GM13977 (cell line): ENCODE measurements at regions not wholly inside any gene's neighbourhood (a gene's known extent, or its start where the extent isn't known, plus 50 kb on each side); places are given as distances from the start of the nearest gene placed in this dataset.
A peak's percentile ranks its signal among the peaks of the same experiment; 100 is the strongest.
"Not testable (repeated sequence)": the region's sequence is repeated elsewhere in the genome, so short reads cannot be mapped to it uniquely, and the experiment has no call there.

Experiments
- DNase-seq: peaks from one replicate; pipeline ENCODE4 v3.0.0; 2012; ENCODE audit warnings: low spot score
- in situ Hi-C: fragments of 300-500 bp; cut with MboI; formaldehyde crosslinking; loops from one replicate; pipeline ENCODE4 v1.12.0; 2022; ENCODE audit warnings: low sequenced_read_pairs, low pct_unique_long_range_greater_than_20kb, mixed read lengths, inconsistent platforms; ENCODE audit not compliant: unreplicated experiment
- TF ChIP-seq, protein P1 (sequence below): IDR thresholded peaks from 2 replicates; pipeline ENCODE4 v1.5.1; 2012; ENCODE audit warnings: mild to moderate bottlenecking, control low read depth; ENCODE audit not compliant: insufficient read depth; ENCODE audit errors: extremely low read depth, missing control alignments

DNA sequence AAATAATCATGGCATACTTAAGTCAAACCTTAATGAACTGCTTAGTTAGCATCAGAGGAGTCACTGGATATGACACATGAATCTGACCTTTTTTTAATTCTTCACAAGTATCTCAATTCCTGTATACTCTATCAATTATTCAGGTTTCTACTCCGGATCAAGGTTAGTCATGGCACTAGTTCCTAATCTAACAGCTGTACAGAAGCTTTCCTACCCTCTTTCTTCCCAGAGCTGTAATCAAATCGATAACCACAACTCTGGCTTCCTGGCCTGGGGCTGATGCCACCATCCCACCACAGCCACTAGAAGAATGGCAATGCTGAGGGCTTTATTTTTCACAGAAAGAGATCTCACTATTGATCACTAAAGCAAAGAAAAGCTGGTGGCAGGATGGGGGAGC lies 718.5 kb downstream of the SMARCA1 start:
- DNase-seq, result no peak
- in situ Hi-C loops, result no loop called here
- TF ChIP-seq, protein P1, sequence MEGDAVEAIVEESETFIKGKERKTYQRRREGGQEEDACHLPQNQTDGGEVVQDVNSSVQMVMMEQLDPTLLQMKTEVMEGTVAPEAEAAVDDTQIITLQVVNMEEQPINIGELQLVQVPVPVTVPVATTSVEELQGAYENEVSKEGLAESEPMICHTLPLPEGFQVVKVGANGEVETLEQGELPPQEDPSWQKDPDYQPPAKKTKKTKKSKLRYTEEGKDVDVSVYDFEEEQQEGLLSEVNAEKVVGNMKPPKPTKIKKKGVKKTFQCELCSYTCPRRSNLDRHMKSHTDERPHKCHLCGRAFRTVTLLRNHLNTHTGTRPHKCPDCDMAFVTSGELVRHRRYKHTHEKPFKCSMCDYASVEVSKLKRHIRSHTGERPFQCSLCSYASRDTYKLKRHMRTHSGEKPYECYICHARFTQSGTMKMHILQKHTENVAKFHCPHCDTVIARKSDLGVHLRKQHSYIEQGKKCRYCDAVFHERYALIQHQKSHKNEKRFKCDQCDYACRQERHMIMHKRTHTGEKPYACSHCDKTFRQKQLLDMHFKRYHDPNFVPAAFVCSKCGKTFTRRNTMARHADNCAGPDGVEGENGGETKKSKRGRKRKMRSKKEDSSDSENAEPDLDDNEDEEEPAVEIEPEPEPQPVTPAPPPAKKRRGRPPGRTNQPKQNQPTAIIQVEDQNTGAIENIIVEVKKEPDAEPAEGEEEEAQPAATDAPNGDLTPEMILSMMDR, result no peak

DNA sequence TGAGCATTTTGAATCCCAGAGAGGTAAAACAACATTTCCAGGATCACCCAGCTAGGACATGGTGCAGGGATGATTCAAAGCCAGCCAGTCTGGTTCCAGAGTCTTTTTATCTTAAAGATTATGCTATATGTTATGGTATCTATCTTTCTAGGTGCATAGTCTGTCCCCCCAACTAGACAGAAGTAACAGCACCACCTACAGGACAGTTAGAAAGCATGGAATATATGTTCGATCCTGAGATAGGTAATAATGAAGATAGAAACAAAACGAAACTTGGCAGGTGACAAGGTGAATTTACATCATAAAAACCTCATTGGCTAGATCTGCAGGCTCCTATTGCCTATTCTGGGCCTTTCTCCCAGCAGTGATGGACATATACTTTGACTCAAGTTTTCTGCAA lies 723.2 kb downstream of the SMARCA1 start:
- in situ Hi-C loops, result no loop called here
- DNase-seq, result no peak
- TF ChIP-seq, protein P1, result peak; percentile 39

DNA sequence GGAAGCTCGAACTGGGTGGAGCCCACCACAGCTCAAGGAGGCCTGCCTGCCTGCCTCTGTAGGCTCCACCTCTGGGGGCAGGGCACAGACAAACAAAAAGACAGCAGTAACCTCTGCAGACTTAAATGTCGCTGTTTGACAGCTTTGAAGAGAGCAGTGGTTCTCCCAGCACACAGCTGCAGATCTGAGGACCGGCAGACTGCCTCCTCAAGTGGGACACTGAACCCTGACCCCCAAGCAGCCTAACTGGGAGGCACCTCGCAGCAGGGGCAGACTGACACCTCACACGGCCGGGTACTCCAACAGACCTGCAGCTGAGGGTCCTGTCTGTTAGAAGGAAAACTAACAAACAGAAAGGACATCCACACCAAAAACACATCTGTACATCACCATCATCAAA lies 730.9 kb upstream of the ACTRT1 start:
- DNase-seq, in situ Hi-C loops: not testable (repeated sequence)

DNA sequence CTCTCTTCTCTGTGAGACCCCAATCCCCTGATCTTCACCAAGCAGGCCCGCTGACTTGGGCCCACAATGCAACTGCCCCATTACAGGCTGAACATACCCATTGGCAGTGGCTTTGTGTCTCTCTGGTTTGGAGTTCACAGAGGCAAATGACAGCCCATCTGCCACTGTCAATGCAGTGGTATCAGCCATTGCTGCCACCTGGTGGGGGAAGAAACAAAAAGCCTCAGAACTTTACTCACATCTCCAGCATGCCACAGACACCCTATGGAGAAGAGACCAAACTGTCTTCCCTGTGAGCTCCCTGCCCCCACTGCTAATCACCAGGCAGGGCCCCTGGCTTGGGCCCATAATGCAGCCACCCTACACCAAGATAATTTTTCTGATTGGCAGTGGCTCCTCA lies 729.3 kb upstream of the ACTRT1 start:
- peak; percentile 47 for DNase-seq

DNA sequence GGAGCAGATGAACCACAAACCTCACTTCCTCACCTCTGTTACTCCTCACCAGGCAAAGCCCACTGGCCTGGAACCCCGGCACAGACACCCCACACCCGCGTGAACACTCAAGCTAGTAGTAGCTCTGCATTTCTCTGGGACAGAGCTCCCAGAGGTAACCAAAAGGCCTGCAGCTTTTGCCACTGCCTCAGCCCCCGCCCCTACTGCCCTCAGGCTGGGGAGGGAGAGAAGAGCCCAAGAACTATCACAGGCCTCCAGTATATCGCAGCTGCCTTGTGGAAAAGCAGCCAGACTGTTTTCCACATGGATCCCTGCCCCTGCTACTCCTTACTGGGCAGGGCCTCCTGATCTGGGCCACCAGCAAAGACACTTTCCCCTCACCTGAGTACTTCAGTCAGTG lies 728.7 kb upstream of the ACTRT1 start:
- no peak for DNase-seq
- TF ChIP-seq, protein P1, result no peak
- in situ Hi-C loops, result no loop called here

More for the DNA sequence above, 729.3 kb upstream of the ACTRT1 start:
- TF ChIP-seq, protein P1, result peak; percentile 33
- in situ Hi-C loops, result no loop called here

DNA sequence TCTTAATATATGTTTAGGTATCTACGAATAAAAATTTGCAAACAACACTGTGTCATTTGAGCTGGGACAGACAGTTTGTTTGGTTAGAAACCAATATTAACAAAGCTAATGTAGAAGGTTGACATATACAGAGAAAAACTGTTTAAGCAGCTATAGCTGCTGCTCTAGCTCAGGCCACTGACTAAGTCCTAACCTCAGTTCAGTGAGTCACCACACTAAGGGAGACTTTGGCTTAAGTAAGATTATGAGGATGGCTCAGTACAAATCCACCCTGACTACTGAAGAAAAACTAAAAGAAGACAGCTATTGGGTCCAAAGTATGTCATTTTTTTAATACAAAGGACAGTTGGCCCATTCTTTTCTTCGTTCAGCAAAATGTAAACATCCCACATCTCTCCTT lies 717.3 kb upstream of the ACTRT1 start:
- no peak for DNase-seq
- in situ Hi-C loops, result no loop called here
- TF ChIP-seq, protein P1, result no peak

DNA sequence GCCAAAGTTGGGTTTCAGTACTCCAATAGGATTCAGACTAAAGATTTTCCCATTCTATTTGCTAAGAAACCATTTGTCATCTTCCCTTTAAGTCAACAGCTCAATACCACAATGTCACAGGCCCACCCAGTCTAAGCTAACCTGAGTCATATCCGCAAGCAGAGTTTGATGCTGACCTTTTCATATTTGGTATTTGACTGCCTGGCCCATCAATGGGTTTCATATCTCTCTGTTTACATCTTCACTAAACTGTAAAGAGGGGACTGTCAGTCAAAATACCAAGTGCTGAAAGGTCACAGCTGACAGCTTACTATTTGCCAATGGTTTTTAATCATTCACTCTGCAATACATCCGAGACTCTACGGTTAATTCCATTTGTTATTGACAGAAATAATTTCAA lies 707.5 kb upstream of the ACTRT1 start:
- TF ChIP-seq, protein P1, result no peak
- in situ Hi-C loops, result no loop called here
- no peak for DNase-seq
